Endothelial cell of umbilical vein (primary cell): ENCODE measurements at regions not wholly inside any gene's neighbourhood (a gene's known extent, or its start where the extent isn't known, plus 50 kb on each side); places are given as distances from the start of the nearest gene placed in this dataset.

ENCODE experiments used
- BruUV-seq: library from RNA; stranded (reverse); fragments of 400-500 nt; replicated peaks from 2 replicates; lab custom pipeline; 2021; lab: Mats Ljungman, UMichigan
- CTCF ChIA-PET: fragments of 300-600, 350-600 bp; sonication (Branson Sonifier 250); formaldehyde crosslinking; loops from one replicate; lab custom pipeline; 2021; ENCODE audit warnings: antibody characterized with exemption, inconsistent platforms; lab: Charles Lee
- POLR2A ChIA-PET: fragments of 300-600, 350-600 bp; sonication (Branson Sonifier 250); formaldehyde crosslinking; loops from one replicate; lab custom pipeline; 2021; ENCODE audit warnings: antibody characterized with exemption, inconsistent platforms; lab: Charles Lee
- DNase-seq: peaks from one replicate; pipeline ENCODE4 v3.0.0-alpha.2; 2011; ENCODE audit warnings: low read depth, low spot score
- FAIRE-seq: peaks from 2 replicates; lab custom pipeline; 2011; peaks lifted over from hg19 to GRCh38; lab: Jason Lieb, UNC
- H2AFZ ChIP-seq: 2 replicates; pipeline ENCODE4 v1.6.0; 2012; ENCODE audit warnings: low read depth, low read length, control low read depth, inconsistent platforms
- H3K27ac ChIP-seq: 2 replicates; pipeline ENCODE4 v1.5.1; 2011; ENCODE audit warnings: low read depth, mild to moderate bottlenecking, control low read depth, low read length, moderate library complexity; ENCODE audit not compliant: insufficient read depth
- H3K27me3 ChIP-seq, 2 experiments: 2 replicates each; pipeline versions ENCODE4 v1.6.0 to v1.6.1; 2011; ENCODE audit warnings: low read length in 2 of 2, mixed read lengths in 1 of 2; ENCODE audit not compliant: control insufficient read depth in 2 of 2, insufficient read depth in 2 of 2
- H3K36me3 ChIP-seq, 2 experiments: 2 replicates in 1 of 2; 3 replicates in 1 of 2; pipeline ENCODE4 v1.5.1; 2011; ENCODE audit warnings: low read length in 2 of 2, mild to moderate bottlenecking in 1 of 2, moderate library complexity in 1 of 2; ENCODE audit not compliant: control insufficient read depth in 2 of 2, insufficient read depth in 2 of 2; ENCODE audit errors: extremely low read depth in 1 of 2
- H3K4me1 ChIP-seq: 3 replicates; pipeline ENCODE4 v1.5.1; 2011; ENCODE audit warnings: mild to moderate bottlenecking, low read length; ENCODE audit not compliant: control insufficient read depth, insufficient read depth; ENCODE audit errors: extremely low read depth
- H3K4me2 ChIP-seq: 2 replicates; pipeline ENCODE4 v1.6.1; 2011; ENCODE audit warnings: low read length, control low read depth, mixed read lengths; ENCODE audit not compliant: insufficient read depth
- H3K4me3 ChIP-seq, 3 experiments: fragments of 200-600 bp in 1 of 3; sonication (generic), shearing (Covaris generic) in 1 of 3; replicated peaks in 1 of 3; 2 replicates each; pipeline ENCODE4 v1.5.1; 2011 to 2016; ENCODE audit warnings: control low read depth in 3 of 3, low read length in 3 of 3, mild to moderate bottlenecking in 2 of 3, inconsistent platforms in 1 of 3, low read depth in 1 of 3, moderate library complexity in 1 of 3; ENCODE audit not compliant: insufficient read depth in 1 of 3
- H3K79me2 ChIP-seq: 2 replicates; pipeline ENCODE4 v1.6.0; 2012; ENCODE audit warnings: low read length, inconsistent platforms; ENCODE audit not compliant: control insufficient read depth, insufficient read depth
- H3K9ac ChIP-seq: replicated peaks from 2 replicates; pipeline ENCODE3; 2011; ENCODE audit warnings: low read length, control low read depth; ENCODE audit not compliant: insufficient read depth; ENCODE audit errors: extremely low read depth
- H3K9me1 ChIP-seq: replicated peaks from 3 replicates; pipeline ENCODE4 v1.6.0; 2011; ENCODE audit warnings: mild to moderate bottlenecking, low read length; ENCODE audit not compliant: control insufficient read depth, insufficient read depth; ENCODE audit errors: extremely low read depth
- H3K9me3 ChIP-seq: replicated peaks from 2 replicates; pipeline ENCODE4 v1.5.1; 2012; ENCODE audit warnings: low read length, inconsistent platforms; ENCODE audit not compliant: control insufficient read depth, insufficient read depth
- H4K20me1 ChIP-seq: replicated peaks from 2 replicates; pipeline ENCODE3; 2011; ENCODE audit warnings: mild to moderate bottlenecking, low read length; ENCODE audit not compliant: control insufficient read depth, insufficient read depth; ENCODE audit errors: extremely low read depth
- EZH2 ChIP-seq: IDR thresholded peaks from 2 replicates; pipeline ENCODE4 v1.6.1; 2012; ENCODE audit warnings: borderline replicate concordance, low read depth, mild to moderate bottlenecking, moderate library complexity, low read length, inconsistent platforms; ENCODE audit not compliant: severe bottlenecking
- FOS ChIP-seq: IDR thresholded peaks from 2 replicates; pipeline ENCODE4 v1.6.1; 2011; ENCODE audit warnings: mild to moderate bottlenecking, low read length, moderate library complexity, borderline replicate concordance; ENCODE audit not compliant: insufficient read depth
- GATA2 ChIP-seq: IDR thresholded peaks from 2 replicates; pipeline ENCODE4 v1.7.0; 2011; ENCODE audit warnings: low read depth, mild to moderate bottlenecking, moderate library complexity, mixed read lengths, low read length; ENCODE audit not compliant: insufficient read length, insufficient read depth
- JUN ChIP-seq: IDR thresholded peaks from 2 replicates; pipeline ENCODE4 v1.6.1; 2011; ENCODE audit warnings: borderline replicate concordance, low read depth; ENCODE audit not compliant: insufficient read length, insufficient read depth
- MYC ChIP-seq: IDR thresholded peaks from one replicate; pipeline ENCODE4 v1.6.1; 2011; ENCODE audit warnings: mild to moderate bottlenecking, low read depth, low read length
- POLR2A ChIP-seq: IDR thresholded peaks from 2 replicates; pipeline ENCODE4 v1.6.1; 2012; ENCODE audit warnings: low read depth, mild to moderate bottlenecking, control low read depth, low read length
- POLR2AphosphoS5 ChIP-seq: IDR thresholded peaks from 2 replicates; pipeline ENCODE4 v1.6.1; 2012; ENCODE audit warnings: low read depth, mild to moderate bottlenecking, control low read depth, low read length, moderate library complexity; ENCODE audit not compliant: insufficient read depth
- dilution Hi-C: fragments of 300-500 bp; cut with MboI; formaldehyde crosslinking; loops from one replicate; pipeline ENCODE4 v1.15.0; 2019; ENCODE audit warnings: low sequenced_read_pairs; ENCODE audit not compliant: extremely low pct_ligation_motif_present
- intact Hi-C: fragments of 100-400 bp; cut with micrococcal nuclease; formaldehyde crosslinking; loops from one replicate; pipeline ENCODE4 v1.10.0; 2022
- TF ChIP-seq, protein P1 (sequence below): IDR thresholded peaks from 2 replicates; pipeline ENCODE4 v1.6.1; 2011; ENCODE audit not compliant: insufficient read depth, insufficient read length
- TF ChIP-seq, protein P2 (sequence below), 2 donors: IDR thresholded peaks; 1 replicate in 1 of 2; 2 replicates in 1 of 2; pipeline ENCODE4 v1.5.1; 2011; ENCODE audit warnings: low read length in 2 of 2, mild to moderate bottlenecking in 2 of 2, moderate library complexity in 2 of 2, control low read depth in 1 of 2, inconsistent platforms in 1 of 2, low read depth in 1 of 2; ENCODE audit not compliant: insufficient read depth in 1 of 2; ENCODE audit errors: extremely low read depth in 1 of 2

DNA sequence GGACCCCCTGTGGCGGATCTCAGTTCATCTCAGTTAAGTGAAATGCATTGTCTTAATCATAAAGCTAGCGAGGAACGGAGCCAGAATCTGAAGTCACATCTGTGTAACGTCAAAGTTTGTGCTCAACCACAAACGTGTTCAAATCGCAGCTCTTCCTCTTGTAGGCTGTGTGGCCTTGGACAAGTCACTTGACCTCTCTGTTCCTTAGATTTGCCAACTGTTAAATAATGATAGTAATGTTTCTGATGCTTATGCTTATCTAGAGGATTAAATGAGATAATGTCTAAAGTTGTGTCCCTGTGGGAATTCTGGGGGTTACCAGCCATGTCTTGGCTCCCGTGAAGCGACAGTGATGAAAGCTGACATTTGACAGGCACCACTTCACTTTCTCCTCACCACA, 69.2 kb upstream of the NEURL1B start:
- BruUV-seq = no TSS peak
- H3K4me2 ChIP-seq = no peak overlapping the region
- DNase-seq (no peak), FAIRE-seq (no peak)
- POLR2A ChIA-PET = no interaction called here
- H3K79me2 ChIP-seq = no peaks in the 10 kb centered on the region
- TF ChIP-seq EZH2 (no peak), POLR2A (no peak), JUN (no peak), FOS (no peak), POLR2AphosphoS5 (no peak), MYC (no peak), GATA2 (no peak)
- TF ChIP-seq, protein P1, sequence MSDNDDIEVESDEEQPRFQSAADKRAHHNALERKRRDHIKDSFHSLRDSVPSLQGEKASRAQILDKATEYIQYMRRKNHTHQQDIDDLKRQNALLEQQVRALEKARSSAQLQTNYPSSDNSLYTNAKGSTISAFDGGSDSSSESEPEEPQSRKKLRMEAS = no peak
- TF ChIP-seq, protein P2, sequence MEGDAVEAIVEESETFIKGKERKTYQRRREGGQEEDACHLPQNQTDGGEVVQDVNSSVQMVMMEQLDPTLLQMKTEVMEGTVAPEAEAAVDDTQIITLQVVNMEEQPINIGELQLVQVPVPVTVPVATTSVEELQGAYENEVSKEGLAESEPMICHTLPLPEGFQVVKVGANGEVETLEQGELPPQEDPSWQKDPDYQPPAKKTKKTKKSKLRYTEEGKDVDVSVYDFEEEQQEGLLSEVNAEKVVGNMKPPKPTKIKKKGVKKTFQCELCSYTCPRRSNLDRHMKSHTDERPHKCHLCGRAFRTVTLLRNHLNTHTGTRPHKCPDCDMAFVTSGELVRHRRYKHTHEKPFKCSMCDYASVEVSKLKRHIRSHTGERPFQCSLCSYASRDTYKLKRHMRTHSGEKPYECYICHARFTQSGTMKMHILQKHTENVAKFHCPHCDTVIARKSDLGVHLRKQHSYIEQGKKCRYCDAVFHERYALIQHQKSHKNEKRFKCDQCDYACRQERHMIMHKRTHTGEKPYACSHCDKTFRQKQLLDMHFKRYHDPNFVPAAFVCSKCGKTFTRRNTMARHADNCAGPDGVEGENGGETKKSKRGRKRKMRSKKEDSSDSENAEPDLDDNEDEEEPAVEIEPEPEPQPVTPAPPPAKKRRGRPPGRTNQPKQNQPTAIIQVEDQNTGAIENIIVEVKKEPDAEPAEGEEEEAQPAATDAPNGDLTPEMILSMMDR (IDR thresholded peaks at IDR 0.05; ENCODE audit: extremely low read depth in 1 of 2, insufficient read depth in 1 of 2, low read depth in 1 of 2, low read length in 2 of 2) = no peak
- no peak overlapping the region for H3K4me3 ChIP-seq
- no peaks in the 10 kb centered on the region for H3K36me3 ChIP-seq
- H2AFZ ChIP-seq = no peak overlapping the region
- intact Hi-C loops (no loop called here), dilution Hi-C loops (no loop called here)
- no peak overlapping the region for H3K27ac ChIP-seq
- CTCF ChIA-PET = no interaction called here
- no peaks in the 10 kb centered on the region for H3K4me1 ChIP-seq
- H4K20me1 ChIP-seq = no peaks in the 10 kb centered on the region
- H3K9me1 ChIP-seq = no peaks in the 10 kb centered on the region
- H3K9ac ChIP-seq = no peak overlapping the region
- no peaks in the 10 kb centered on the region for H3K9me3 ChIP-seq
- no peaks in the 10 kb centered on the region for H3K27me3 ChIP-seq
